AG08395 (cell line): ENCODE measurements at regions not wholly inside any gene's neighbourhood (a gene's known extent, or its start where the extent isn't known, plus 50 kb on each side); places are given as distances from the start of the nearest gene placed in this dataset.

ENCODE experiments used
- DNase-seq: peaks from one replicate; pipeline ENCODE4 v3.0.0; 2012; ENCODE audit warnings: mixed read lengths, low spot score

DNA sequence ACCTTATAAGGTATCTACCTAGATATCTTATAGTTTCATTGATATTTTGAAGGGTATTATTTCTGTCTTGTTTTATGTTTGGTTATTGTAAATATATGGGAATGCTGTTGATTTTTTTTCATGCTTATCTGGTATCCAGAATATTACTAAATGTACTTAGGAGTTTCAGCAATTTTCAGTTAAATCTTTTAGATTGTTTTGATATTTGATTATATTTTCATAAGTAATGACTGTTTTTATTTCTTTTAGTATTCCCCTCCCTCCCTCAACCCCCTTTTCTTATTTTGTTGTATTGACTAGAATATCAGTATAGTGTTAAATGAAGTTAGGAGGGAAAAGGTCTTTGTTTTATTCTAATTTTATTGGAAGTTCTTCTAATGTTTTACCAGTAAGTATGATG is 344.4 kb upstream of the PROX1 start:
- no peak for DNase-seq

DNA sequence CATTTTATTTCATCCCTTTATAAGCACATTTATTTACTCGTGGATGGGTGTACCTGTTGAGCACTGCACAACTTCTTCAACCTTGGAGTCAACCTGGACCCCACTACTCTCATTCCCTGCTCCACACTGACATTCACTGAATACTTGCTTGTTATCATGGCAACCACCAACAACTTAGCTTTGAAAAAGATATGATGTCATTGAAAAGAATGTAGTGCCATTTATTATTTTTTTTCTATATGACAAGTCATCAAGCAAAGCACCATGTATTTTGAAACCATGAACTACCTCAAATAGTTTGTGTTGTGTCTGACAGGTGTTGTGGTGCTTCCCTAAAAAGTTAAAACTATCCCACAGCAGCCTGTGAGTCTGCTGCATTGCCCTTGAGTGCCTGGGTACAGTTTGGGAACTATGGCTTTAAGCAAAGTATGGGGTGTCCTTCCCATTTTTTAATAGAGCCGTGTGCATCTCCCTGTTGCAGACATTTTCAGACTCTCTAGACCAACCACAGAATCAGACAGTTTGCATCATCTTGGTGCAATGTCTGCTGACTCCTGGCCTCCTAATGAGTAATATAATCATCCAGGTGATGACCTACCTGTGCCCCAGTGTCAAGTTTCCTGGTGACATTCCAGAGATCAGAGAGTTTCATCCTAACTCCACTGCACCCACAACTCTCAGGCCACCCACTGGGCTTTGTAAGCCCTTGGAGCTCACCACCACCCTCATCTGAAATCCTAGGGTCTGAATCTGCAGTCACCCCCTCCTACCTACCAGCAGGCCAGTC is 339.7 kb upstream of the PROX1 start:
- DNase-seq = no peak

DNA sequence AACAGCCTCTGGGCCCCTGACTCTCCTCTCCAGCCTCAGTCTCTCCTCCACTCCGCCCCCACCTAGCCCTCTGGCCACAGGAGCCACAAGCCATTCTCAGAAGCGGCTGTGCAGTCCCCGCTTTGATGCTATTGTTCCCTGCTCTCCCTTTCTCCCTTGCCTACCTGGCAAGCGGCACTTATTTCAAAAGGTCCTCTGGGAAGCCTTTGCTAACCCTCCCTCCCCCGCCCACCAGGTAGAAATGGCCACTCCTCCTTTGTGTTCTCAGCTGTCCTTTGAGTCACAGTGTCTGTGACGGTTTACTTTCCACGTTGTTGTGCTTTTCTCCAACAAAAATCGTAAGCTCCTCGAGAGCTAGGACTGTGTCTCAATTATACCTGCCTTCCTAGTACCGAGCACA is 338.4 kb upstream of the PROX1 start:
- DNase-seq = no peak

DNA sequence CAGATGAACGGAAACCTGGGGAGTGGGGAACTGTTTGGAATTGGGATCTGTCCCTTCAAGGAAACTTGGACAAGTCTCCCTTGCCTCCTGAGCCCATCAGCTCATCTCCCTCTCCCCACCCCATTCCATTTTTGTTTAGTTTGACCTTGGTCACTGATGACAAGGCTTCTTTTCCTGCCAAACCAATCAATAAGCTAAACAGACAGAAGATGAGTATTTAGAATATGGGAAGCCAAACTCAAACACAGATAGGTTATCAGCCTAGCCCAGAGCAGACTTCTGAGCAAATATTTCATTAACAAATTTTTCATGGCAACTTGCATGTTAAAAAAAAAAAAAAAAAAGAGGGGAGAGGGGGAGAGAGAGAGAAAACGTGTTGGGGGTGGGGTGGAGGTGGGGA is 337.2 kb upstream of the PROX1 start:
- no peak for DNase-seq

DNA sequence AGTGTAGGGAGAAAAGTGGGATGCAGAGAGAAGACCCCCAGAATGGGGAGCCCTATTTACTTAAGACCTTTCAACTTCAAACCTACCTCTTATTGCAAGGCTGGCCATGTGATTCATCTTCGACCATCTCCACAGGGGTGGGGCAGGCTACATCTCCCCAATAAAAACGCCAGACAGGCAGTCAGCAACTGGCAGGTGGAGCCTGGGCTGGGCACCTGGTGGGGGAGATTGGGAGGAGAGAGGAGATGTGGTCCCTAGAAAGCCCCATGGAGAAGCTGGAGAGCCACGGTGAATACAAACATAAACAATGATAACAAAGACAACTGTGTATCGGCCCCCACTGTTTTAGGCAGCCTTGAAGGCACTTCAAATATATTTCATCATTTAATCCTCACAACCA is 336.7 kb upstream of the PROX1 start:
- DNase-seq = no peak

DNA sequence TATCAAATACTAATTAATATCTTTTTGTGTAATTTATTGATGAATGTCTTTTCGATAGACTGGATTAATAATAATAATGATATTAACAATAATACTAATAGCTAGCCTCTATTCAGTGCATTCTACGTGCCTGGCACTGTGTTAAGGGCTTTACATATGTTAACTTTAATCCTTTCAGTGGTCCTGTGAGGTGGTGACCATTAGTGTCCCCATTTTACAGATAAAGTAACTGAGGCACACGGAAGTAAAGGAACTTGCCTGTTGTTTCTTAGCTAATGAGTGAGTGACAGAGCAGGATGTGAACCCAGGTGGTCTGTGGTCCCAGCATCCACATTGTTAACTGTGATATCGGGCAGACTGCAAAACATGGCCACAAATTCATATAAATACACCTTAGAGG is 335.7 kb upstream of the PROX1 start:
- no peak for DNase-seq

DNA sequence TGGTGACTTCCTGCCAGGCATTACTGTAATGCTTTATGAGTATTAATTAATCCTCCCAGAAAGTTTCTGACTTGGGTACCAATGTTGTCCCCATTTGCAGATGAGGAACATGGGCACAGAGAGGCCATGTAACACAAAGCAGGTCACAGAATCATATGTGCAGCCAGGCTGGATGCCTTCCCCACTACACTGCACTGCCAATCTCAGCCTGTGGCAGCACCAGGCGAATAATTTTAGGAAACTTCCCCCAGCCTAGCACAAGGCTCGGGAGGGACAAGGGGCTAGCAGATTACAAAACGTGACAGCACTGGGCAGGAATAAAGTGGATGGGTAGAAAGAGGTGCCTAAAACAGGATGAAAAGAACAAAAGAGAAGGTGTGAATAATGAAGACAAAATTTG is 331.7 kb upstream of the PROX1 start:
- no peak for DNase-seq

DNA sequence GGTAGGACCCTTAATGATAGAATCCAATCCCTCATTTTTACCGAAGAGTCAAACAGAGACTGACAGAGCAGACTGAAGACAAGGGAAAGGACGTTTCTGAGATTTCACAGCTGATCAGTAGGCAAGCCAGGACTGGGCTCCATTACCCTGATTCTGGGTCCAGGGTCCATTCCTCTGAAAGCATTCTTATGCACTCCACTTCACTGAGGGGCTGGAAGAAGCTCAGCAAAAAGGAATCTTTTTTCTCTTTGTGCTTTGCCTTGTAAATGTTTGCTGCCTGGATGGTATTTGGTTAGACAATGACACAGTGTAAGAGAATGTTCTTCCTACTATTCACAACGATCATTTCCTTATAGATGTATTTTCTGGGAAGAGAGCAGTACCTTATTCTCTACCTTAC is 331.3 kb upstream of the PROX1 start:
- no peak for DNase-seq

DNA sequence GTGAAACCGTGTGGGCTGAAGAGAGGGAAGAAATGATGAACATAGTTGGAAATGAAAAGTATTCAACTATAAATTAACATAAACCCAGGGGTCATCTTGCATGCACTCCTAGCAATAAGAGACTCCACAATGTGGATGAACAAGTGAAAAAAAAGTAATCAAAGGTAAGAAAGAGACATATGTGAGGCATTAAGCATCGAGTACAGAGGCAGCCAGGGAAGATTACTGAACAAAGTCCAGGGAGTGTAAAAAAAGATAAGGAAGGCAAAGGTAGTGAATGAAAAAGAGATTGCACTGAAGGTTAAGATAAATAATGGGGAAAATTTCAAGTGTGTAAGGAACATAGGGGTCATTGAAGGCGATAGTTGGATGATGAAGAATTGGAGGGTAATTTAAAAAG is 330.8 kb upstream of the PROX1 start:
- no peak for DNase-seq

DNA sequence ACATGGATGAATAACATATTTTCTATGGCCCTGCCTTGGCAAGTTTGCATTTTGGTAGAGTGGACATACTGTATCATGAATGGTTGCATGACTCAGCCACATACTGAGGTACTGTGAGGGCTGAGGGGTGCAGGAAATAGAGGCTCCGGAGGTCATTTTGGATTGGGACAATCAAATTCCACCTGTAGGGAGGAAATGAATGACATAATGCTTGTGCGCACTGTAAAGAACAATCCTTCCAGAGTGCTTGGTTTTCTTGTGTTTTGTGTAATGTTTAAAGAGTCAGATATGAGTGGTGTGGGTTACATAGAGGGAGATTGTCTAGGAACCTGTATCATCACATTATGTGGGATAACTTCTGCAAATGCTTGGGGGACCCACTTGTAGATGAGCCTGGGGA is 329.9 kb upstream of the PROX1 start:
- DNase-seq = no peak

DNA sequence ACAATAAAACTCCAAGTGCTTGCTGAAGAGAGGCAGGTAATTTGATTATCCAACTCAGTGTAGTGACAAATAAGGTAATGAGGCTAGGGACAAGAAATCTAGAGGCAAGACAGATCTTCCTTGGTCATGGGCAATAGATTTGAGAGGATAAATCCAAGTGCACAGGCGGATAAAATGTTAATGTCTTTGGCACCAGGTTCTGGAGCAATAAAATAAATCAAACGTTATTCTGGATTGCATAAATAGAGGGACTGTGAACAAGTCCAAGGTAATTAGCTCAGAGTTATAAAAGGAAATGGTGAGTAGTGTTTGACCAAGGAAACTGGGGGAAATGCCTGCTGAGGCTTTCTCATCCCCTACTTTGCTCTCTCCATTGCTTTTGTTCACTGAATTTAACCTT is 329.3 kb upstream of the PROX1 start:
- DNase-seq = no peak

DNA sequence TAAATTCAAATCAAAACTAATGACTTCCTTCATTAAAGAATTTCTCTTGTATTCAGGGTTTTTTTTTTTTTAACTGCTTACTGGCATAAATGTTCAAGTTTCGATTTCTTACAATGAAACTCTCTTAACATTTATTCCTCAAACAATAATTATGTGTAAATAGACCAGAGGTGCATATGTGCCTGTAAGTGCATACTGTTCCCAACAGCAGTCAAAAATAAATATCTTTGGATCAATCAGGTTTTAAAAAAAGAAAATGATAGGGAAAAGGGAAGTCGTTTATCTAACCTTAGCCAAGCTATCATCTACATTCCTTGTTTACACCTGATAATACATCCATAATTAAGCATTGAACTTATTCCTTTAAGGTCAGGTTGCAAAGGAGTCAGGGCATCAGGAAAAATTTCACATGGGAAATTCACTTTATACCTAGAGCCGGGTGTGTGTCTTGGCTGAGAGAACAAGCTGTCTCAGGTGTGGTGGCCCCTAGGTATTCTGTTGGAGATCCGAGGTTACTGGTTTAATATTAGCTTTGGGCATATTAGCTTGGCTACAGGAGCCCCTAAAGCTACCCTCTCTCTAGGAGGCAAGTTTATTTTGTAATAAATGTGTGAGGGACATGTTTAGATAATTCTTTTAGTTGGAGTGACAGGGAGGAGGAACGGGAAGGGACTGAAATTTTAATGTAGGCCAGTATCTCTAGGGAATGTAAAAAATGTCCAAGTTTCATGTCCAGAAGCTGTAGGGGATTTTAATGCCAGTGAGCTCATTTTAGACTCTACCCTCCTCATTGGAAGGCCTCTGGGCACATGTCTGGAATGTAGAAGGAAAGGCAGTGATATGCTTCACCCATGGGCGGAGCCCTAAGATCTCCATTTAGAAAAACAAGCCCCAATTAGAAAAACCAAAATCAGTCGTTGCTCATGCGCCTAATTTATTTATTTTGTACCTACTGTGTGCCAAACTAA is 327.9 kb upstream of the PROX1 start:
- DNase-seq = no peak

DNA sequence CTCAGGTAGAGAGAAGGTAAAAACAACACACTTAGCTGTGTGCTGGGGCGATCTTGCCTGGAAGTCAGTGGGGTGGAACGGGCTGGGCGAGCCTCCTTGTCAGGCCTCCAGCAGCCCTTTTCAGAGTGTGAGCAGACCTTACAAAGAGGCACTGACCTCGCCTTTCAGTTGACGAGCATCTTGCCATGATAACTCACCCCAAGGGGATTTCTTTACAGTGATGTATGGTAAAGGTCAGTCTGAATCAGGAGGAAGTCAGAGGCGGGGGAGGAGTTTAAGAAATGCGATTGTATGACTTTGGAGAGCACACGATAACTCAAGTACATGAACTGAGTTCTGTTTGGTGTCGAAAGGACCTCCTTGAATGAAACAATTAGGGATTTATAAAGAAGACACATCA is 326.5 kb upstream of the PROX1 start:
- DNase-seq = no peak

DNA sequence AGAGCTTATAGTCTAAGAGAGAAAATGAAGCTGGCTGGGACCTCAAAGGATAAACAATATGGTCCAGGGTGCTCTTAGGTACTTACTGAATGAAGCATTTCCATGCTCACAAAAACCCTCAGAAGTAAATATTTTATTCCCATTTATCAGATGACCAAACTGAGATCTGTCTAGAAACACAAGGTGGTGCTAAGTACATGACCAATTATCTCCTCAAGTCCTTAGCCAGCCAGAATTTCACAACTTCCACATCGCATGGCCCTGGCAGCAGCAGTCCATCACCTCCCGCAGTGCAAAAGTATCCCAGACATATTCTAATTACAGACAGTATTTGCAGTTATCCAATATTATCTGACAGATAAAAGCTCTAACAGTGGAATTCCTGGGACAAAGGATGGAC is 321.7 kb upstream of the PROX1 start:
- no peak for DNase-seq

DNA sequence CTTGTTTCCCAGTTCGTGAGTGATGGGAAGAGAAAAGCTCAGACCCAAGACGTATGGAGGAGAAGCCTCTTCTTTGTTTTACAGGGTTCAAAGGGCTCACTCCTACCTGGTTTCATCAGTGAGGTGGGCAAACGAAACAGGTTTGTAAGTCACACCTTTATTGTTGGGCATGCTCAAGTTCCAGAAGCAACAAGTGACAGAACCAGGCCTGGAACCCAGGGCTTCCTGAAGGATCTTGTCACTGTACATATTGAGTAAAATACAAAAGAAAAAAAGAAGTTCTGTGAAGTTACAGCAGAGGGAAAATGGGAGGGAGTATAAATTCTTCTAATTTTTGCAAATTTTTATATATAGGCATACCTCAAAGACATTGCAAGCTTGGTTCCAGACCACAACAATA is 320.9 kb upstream of the PROX1 start:
- DNase-seq = no peak

DNA sequence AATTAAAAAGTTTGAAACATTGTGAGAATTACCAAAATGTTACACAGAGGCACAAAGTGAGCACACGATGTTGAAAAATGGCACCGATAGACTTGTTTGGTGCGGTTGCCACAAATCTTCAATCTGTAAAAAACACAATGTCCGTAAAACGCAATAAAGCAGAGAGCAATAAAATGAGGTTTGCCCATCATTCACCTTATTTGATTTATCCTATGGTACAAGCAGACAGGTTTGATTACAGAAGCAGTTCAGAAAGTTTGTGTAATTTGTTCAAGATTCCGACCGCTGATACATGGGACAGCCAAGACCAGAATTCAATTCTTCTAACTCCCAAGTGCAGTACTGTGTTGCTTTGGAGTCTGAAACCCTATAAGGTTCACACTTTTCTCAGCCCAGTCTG is 318.3 kb upstream of the PROX1 start:
- no peak for DNase-seq

DNA sequence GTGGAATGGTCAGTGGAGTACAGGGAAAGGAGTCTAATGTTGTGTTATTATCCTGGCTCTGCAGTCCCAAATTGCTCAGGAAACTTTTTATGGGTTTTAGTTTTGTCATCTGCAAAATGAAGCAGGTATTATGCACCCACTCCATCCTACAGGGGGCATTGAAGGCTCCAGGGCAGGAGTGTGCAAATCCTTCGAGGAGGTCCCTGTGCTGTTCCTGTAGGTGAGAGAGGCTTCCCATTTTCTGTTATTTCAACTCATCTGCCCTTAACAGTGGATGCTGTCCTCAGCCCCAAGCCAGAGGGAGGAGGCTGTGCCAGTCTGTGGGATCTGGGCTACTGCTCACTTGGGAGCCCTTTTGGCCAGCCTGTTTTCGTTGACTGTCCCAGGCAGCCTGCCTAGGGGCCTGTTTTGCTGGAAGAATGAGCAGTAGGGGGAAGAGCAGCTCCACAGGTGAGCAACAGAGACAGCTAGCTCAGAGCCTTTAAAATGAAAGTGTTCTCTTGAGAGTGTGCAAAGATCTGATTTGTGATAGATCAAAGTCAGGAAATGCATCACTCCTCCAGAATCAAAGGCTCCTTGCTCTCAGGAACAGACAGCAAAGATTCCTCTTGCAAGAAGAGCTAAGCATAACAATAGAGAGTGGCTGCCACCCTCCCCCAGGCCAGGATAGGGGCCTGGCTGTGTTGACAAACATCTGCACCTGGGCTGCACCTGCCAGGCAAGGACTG is 317.6 kb upstream of the PROX1 start:
- DNase-seq = no peak

DNA sequence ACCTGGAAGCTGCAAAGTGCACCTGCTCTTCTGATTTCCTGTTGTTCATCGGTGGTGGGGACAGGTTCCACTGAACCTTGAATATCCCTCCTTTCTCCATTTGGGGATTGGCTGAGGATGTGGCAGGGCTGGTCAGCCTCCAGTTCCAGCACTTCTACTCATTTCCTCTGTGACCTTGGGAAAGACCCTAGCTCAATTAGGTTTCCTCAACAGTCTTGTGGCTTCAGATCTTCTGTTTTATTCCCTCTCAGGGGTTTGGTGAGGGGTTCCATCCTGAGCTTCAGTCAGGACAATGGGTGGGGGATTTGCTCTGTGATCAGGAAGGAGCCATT is 317.1 kb upstream of the PROX1 start:
- DNase-seq = no peak

DNA sequence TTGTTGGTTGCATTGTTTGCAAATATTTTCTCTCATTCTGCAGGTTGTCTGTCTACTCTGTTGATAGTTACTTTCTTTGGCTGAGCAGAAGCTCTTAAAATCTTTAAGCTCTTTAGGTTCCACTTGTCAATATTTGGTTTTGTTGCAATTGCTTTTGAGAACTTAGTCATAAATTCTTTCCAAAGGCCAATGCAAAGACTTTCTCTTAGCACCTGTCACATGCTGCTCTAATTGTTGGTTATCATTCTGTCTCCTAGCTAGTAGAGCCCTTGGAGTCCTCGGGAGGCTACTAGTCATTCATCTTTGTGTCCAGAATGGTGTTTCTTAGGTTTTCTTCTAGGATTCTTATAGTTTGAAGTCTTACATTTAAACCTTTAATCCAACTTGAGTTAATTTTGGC is 312.7 kb upstream of the PROX1 start:
- no peak for DNase-seq

DNA sequence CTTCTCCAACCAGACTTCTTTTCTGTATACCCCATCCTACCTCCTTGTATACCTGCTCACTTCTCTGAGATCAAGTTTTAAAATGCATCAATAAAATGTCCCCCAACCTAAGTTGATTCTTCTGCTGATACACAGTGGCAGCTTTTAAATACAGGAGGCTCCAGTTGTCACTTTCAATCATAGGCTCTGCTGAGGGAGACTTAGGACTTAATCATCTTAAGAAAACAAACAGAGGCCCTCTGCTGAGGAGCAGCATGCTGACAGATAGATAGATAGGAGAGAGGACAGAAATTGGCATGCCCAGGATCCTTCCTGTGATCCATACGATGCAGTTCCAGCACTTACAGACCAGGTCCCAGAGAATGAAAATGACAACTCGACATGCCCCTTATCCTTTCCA is 311.0 kb upstream of the PROX1 start:
- no peak for DNase-seq

DNA sequence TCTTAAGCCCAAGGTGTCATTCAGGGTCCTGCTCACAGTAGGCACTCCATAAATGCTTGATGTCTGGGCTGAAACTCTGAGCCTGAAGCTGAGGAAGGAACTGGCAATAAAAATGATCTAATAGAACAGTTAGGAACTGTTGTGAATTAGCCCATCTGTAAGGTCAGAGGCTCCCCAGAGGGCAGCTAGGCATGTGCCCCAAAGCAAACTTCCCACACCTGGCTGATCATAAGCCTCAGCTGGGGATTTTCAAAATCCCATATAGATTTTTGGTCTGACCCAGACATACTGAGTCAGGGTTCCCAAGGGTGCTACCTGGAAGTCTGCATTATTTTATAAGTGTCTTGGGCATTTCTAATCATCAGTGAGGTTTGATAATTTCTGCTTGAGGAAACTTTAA is 309.4 kb upstream of the PROX1 start:
- no peak for DNase-seq

DNA sequence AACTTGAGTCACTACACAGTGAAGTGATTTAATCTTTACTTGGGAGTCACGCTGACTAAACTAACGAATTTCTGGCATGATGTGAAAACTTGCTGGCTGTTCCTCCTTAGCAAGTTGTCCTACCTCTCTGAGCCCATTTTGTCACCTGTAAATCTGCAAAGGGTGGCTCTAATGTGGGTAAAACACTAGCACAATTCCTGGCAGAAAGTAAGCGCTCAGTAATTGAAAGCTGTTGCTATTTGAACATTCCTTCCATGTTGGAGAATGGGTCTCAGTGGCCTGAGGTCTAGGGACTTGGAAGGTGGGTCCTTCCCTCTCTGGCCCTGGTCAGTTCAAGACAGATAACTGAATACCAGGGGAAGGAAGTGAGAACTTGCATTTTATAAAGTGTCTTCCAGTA is 309.0 kb upstream of the PROX1 start:
- DNase-seq = no peak

DNA sequence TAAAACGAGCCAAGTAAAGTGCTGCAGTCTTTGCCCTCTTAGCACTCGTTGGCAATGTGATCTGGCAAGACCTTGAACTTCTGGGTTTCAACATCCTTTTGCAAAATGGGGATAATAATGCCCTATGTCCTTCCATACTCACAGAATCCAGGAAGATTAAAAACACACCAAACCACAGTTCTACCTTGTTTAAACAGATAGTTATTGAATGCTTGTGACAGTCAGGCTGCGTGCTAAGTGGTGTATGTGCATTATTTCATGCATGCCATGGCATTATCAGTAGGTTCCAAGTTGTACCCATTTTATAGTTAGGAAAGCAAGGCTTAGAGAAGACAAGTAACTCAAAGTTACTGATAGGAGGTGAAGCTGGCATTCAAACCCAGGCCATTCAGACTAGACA is 308.6 kb upstream of the PROX1 start:
- DNase-seq = no peak
